HCT116 (cell line): ENCODE measurements at regions not wholly inside any gene's neighbourhood (a gene's known extent, or its start where the extent isn't known, plus 50 kb on each side); places are given as distances from the start of the nearest gene placed in this dataset.

Source experiments
- ATAC-seq: fragments of 200-7000 bp; cut with Tn5 transposase; 2 replicates; pipeline ENCODE4 v1.9.1; 2020; ENCODE audit warnings: mild to moderate bottlenecking, moderate library complexity
- BruUV-seq: library from RNA; stranded (reverse); fragments of 400-500 nt; replicated peaks from 2 replicates; lab custom pipeline; 2021; lab: Mats Ljungman, UMichigan
- CTCF ChIA-PET: fragments of 300-600 bp; sonication (Branson Sonifier 250); formaldehyde crosslinking; loops from one replicate; lab custom pipeline; 2021; ENCODE audit warnings: antibody characterized with exemption; lab: Charles Lee
- POLR2A ChIA-PET: fragments of 300-600, 350-600 bp; sonication (Branson Sonifier 250); formaldehyde crosslinking; loops from one replicate; lab custom pipeline; 2021; ENCODE audit warnings: antibody characterized with exemption; lab: Charles Lee
- RAD21 ChIA-PET, 2 experiments: fragments of 300-600 bp; sonication (Branson Sonifier 250); formaldehyde crosslinking; loops; one replicate each; lab custom pipeline; 2023; ENCODE audit warnings: low total read pairs in 2 of 2; ENCODE audit not compliant: uncharacterized antibody in 2 of 2, unreplicated experiment in 2 of 2, low non-redundant PET in 1 of 2; lab: Charles Lee
- DNase-seq: peaks from one replicate; pipeline ENCODE4 v3.0.0-alpha.2; 2010; ENCODE audit warnings: low read depth, low spot score
- H2AFZ ChIP-seq: fragments of 200-600 bp; shearing (Covaris generic), sonication (generic); 2 replicates; pipeline ENCODE4 v1.6.1; 2017; ENCODE audit warnings: low read depth, mixed run types, mixed read lengths, antibody characterized with exemption, low read length; ENCODE audit not compliant: poor library complexity, severe bottlenecking
- H3K27ac ChIP-seq: 2 replicates; pipeline ENCODE4 v1.5.1; 2012; ENCODE audit warnings: low read depth, low read length
- H3K27me3 ChIP-seq: fragments of 200-600 bp; sonication (generic); 2 replicates; pipeline ENCODE4 v1.6.1; 2016; ENCODE audit warnings: mixed run types, low read length, mixed read lengths; ENCODE audit not compliant: insufficient read depth
- H3K36me3 ChIP-seq, 2 experiments: fragments of 200-500 bp in 1 of 2; fragments of 200-600 bp in 1 of 2; sonication (Bioruptor generic) in 1 of 2; sonication (generic) in 1 of 2; 2 replicates each; pipeline versions ENCODE4 v1.5.1 to v1.6.1; 2014 to 2016; ENCODE audit warnings: low read length in 2 of 2, inconsistent platforms in 1 of 2, mixed read lengths in 1 of 2, mixed run types in 1 of 2; ENCODE audit not compliant: insufficient read depth in 2 of 2, control insufficient read depth in 1 of 2
- H3K4me1 ChIP-seq, 2 experiments: fragments of 200-600 bp in 1 of 2; sonication (generic) in 1 of 2; 2 replicates each; pipeline versions ENCODE4 v1.5.1 to v1.6.1; 2012 to 2017; ENCODE audit warnings: low read length in 2 of 2, inconsistent platforms in 1 of 2, mild to moderate bottlenecking in 1 of 2, mixed read lengths in 1 of 2, mixed run types in 1 of 2, moderate library complexity in 1 of 2; ENCODE audit not compliant: insufficient read depth in 2 of 2, control insufficient read depth in 1 of 2
- H3K4me2 ChIP-seq: fragments of 200-600 bp; sonication (generic); 2 replicates; pipeline ENCODE4 v1.6.1; 2017; ENCODE audit warnings: mixed run types, low read length, mixed read lengths
- H3K4me3 ChIP-seq, 2 experiments: fragments of 200-600 bp in 1 of 2; sonication (generic) in 1 of 2; replicated peaks in 1 of 2; 2 replicates each; pipeline ENCODE4 v1.5.1; 2011 to 2016; ENCODE audit warnings: low read length in 2 of 2, control low read depth in 1 of 2, low read depth in 1 of 2, mild to moderate bottlenecking in 1 of 2, mixed read lengths in 1 of 2, mixed run types in 1 of 2
- H3K79me2 ChIP-seq: fragments of 200-600 bp; sonication (generic); 2 replicates; pipeline ENCODE4 v1.6.1; 2017; ENCODE audit warnings: mild to moderate bottlenecking, mixed run types, low read length, moderate library complexity, mixed read lengths; ENCODE audit not compliant: insufficient read depth
- H3K9ac ChIP-seq: fragments of 200-600 bp; sonication (generic); 2 replicates; pipeline ENCODE4 v1.6.1; 2016; ENCODE audit warnings: low read length, mixed read lengths
- H3K9me2 ChIP-seq: fragments of 200-600 bp; sonication (generic), shearing (Covaris generic); 2 replicates; pipeline ENCODE4 v1.6.1; 2017; ENCODE audit warnings: mixed run types, mild to moderate bottlenecking, moderate library complexity; ENCODE audit not compliant: insufficient read depth
- H3K9me3 ChIP-seq, 2 experiments: fragments of 200-500 bp in 1 of 2; fragments of 200-600 bp in 1 of 2; sonication (Bioruptor generic) in 1 of 2; sonication (generic) in 1 of 2; 2 replicates each; pipeline ENCODE4 v1.6.1; 2014 to 2017; ENCODE audit warnings: low read length in 2 of 2, mixed read lengths in 2 of 2, inconsistent platforms in 1 of 2, low read depth in 1 of 2, mild to moderate bottlenecking in 1 of 2, mixed run types in 1 of 2, moderate library complexity in 1 of 2; ENCODE audit not compliant: control insufficient read depth in 1 of 2, insufficient read depth in 1 of 2
- H4K20me1 ChIP-seq: fragments of 200-600 bp; sonication (generic), shearing (Covaris generic); 2 replicates; pipeline ENCODE4 v1.6.1; 2017; ENCODE audit warnings: mixed run types, mild to moderate bottlenecking, moderate library complexity; ENCODE audit not compliant: insufficient read depth
- EGR1 ChIP-seq: IDR thresholded peaks from 2 replicates; pipeline ENCODE4 v1.6.1; 2012; ENCODE audit warnings: low read depth
- ELF1 ChIP-seq: IDR thresholded peaks from 2 replicates; pipeline ENCODE4 v1.6.1; 2012; ENCODE audit warnings: low read depth, borderline replicate concordance
- EZH2 ChIP-seq: fragments of 200-600 bp; sonication (generic); IDR thresholded peaks from 2 replicates; pipeline ENCODE4 v1.6.1; 2017; ENCODE audit warnings: antibody characterized with exemption, mixed run types
- EZH2phosphoT487 ChIP-seq: fragments of 200-600 bp; IDR thresholded peaks from 2 replicates; pipeline ENCODE4 v1.6.1; 2018; ENCODE audit warnings: antibody characterized with exemption, borderline replicate concordance
- FOSL1 ChIP-seq: IDR thresholded peaks from 2 replicates; pipeline ENCODE4 v1.6.1; 2012; ENCODE audit warnings: low read depth
- JUND ChIP-seq: IDR thresholded peaks from 2 replicates; pipeline ENCODE4 v1.6.1; 2012
- POLR2A ChIP-seq: IDR thresholded peaks from 2 replicates; pipeline ENCODE4 v1.7.0; 2011; ENCODE audit warnings: borderline replicate concordance; ENCODE audit not compliant: insufficient read depth, insufficient read length; ENCODE audit errors: extremely low read depth
- POLR2AphosphoS5 ChIP-seq: IDR thresholded peaks from 2 replicates; pipeline ENCODE4 v1.6.1; 2011; ENCODE audit warnings: mild to moderate bottlenecking, low read depth, low read length, moderate library complexity
- RAD21 ChIP-seq: IDR thresholded peaks from 2 replicates; pipeline ENCODE4 v1.6.1; 2012; ENCODE audit warnings: low read depth, mild to moderate bottlenecking
- SP1 ChIP-seq: IDR thresholded peaks from 2 replicates; pipeline ENCODE4 v1.6.1; 2012; ENCODE audit warnings: low read depth
- SRF ChIP-seq: IDR thresholded peaks from 2 replicates; pipeline ENCODE4 v1.6.1; 2012; ENCODE audit warnings: low read depth
- TCF7L2 ChIP-seq: IDR thresholded peaks from 2 replicates; pipeline ENCODE4 v1.7.0; 2011; ENCODE audit warnings: borderline replicate concordance, inconsistent platforms; ENCODE audit not compliant: insufficient read depth, insufficient read length; ENCODE audit errors: extremely low read depth
- YY1 ChIP-seq: IDR thresholded peaks from 2 replicates; pipeline ENCODE4 v1.6.1; 2011; ENCODE audit warnings: low read length, low read depth, moderate library complexity, mild to moderate bottlenecking; ENCODE audit not compliant: insufficient replicate concordance; ENCODE audit errors: extremely low read depth
- ZNF274 ChIP-seq: fragments of 200-500 bp; sonication (Bioruptor generic); IDR thresholded peaks from 2 replicates; pipeline ENCODE4 v1.6.1; 2014; ENCODE audit warnings: mild to moderate bottlenecking, low read depth, low read length, inconsistent platforms
- intact Hi-C: fragments of 100-400 bp; cut with micrococcal nuclease; formaldehyde crosslinking; loops from 2 replicates; pipeline ENCODE4 v1.10.0; 2022
- TF ChIP-seq, protein P1 (sequence below): IDR thresholded peaks from 2 replicates; pipeline ENCODE4 v1.6.1; 2012
- TF ChIP-seq, protein P2 (sequence below): IDR thresholded peaks from 2 replicates; pipeline ENCODE4 v1.6.1; 2012; ENCODE audit warnings: low read depth
- TF ChIP-seq, protein P3 (sequence below), 3 experiments: fragments of 200-600 bp in 1 of 3; sonication (generic) in 1 of 3; IDR thresholded peaks in 2 of 3; conservative IDR thresholded peaks in 1 of 3; 2 replicates each; pipeline ENCODE4 v1.5.1; 2012 to 2017; ENCODE audit warnings: low read depth in 2 of 3, low read length in 2 of 3, antibody characterized with exemption in 1 of 3, borderline replicate concordance in 1 of 3, control low read depth in 1 of 3, mild to moderate bottlenecking in 1 of 3, mixed read lengths in 1 of 3, mixed run types in 1 of 3, moderate library complexity in 1 of 3; ENCODE audit not compliant: insufficient read depth in 1 of 3

DNA sequence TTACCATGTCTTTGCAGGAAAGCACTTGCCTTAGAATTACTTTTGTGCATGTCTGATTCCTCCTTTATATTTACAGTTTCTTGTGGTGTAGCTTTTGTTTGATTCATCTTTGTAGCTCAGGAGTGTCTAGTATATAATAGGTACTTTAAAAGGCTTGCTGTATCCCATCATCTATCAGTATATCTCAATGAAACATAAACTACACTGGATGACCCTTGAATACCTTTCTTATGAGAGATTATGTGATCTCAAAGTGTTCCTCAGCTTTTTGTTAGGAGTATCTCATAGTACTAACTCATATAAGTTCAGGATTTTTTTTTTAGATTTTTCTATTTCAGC is 234.8 kb downstream of the PYDC2 start:
- no peaks in the 10 kb centered on the region for H3K27me3 ChIP-seq
- ChIA-PET CTCF (no interaction called here), POLR2A (no interaction called here), RAD21 (no interaction called here)
- H3K36me3 ChIP-seq = no peaks in the 10 kb centered on the region
- H3K9me3 ChIP-seq = no peaks in the 10 kb centered on the region
- intact Hi-C loops = no loop called here
- DNase-seq (no peak), ATAC-seq (no peak)
- H3K27ac ChIP-seq = no peak overlapping the region
- peaks cover 0 to 8% of the 10 kb centered on the region in 2 experiments; a peak in 1 of 4 replicates for H3K4me1 ChIP-seq
- H3K4me2 ChIP-seq = no peak overlapping the region
- H3K9me2 ChIP-seq = no peaks in the 10 kb centered on the region
- H3K4me3 ChIP-seq = no peak overlapping the region
- TF ChIP-seq, protein P1, sequence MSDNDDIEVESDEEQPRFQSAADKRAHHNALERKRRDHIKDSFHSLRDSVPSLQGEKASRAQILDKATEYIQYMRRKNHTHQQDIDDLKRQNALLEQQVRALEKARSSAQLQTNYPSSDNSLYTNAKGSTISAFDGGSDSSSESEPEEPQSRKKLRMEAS = no peak
- TF ChIP-seq EGR1 (no peak), YY1 (no peak), JUND (no peak), FOSL1 (no peak), POLR2AphosphoS5 (no peak), ZNF274 (no peak), ELF1 (no peak), POLR2A (no peak), SP1 (no peak), EZH2phosphoT487 (no peak)
- H2AFZ ChIP-seq = no peak overlapping the region
- no peak overlapping the region for H3K9ac ChIP-seq
- BruUV-seq = no TSS peak
- no peaks in the 10 kb centered on the region for H3K79me2 ChIP-seq
- no peaks in the 10 kb centered on the region for H4K20me1 ChIP-seq

DNA sequence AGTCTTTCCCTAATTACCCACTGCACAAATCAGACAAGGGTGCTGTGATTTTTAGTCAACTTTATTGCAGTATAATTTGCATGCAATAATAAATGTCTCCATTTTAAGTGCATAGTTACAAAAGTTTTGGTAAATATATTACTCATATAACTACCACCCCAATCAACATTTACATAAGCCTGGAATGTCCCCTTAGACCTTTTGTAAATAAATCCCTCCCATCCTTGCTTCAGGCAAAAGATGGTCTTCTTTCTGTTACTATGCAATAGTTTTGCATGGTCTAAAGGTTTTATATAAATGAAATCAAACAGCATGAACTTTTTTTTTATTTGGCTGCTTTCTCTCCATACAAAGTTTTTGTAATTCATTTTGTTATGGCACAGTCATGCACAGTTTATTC is 235.4 kb downstream of the PYDC2 start:
- Histone ChIP-seq H3K9me2 (no peaks in the 10 kb centered on the region), H3K27ac (no peak overlapping the region), H3K27me3 (no peaks in the 10 kb centered on the region), H3K9me3 (no peaks in the 10 kb centered on the region), H2AFZ (no peak overlapping the region), H3K36me3 (no peaks in the 10 kb centered on the region), H3K4me3 (no peak overlapping the region), H3K4me2 (no peak overlapping the region), H3K4me1 (peaks cover 0 to 8% of the 10 kb centered on the region in 2 experiments; a peak in 1 of 4 replicates), H3K9ac (no peak overlapping the region), H3K79me2 (no peaks in the 10 kb centered on the region), H4K20me1 (no peaks in the 10 kb centered on the region)
- no TSS peak for BruUV-seq
- DNase-seq (no peak), ATAC-seq (no peak)
- CTCF ChIA-PET = no interaction called here
- intact Hi-C loops = no loop called here
- RAD21 ChIA-PET = no interaction called here
- POLR2A ChIA-PET = no interaction called here
- TF ChIP-seq TCF7L2 (no peak), FOSL1 (no peak), YY1 (no peak), EZH2phosphoT487 (no peak), RAD21 (no peak), SRF (no peak), EGR1 (no peak), EZH2 (no peak), POLR2A (no peak), SP1 (no peak), POLR2AphosphoS5 (no peak)
- TF ChIP-seq, protein P2, sequence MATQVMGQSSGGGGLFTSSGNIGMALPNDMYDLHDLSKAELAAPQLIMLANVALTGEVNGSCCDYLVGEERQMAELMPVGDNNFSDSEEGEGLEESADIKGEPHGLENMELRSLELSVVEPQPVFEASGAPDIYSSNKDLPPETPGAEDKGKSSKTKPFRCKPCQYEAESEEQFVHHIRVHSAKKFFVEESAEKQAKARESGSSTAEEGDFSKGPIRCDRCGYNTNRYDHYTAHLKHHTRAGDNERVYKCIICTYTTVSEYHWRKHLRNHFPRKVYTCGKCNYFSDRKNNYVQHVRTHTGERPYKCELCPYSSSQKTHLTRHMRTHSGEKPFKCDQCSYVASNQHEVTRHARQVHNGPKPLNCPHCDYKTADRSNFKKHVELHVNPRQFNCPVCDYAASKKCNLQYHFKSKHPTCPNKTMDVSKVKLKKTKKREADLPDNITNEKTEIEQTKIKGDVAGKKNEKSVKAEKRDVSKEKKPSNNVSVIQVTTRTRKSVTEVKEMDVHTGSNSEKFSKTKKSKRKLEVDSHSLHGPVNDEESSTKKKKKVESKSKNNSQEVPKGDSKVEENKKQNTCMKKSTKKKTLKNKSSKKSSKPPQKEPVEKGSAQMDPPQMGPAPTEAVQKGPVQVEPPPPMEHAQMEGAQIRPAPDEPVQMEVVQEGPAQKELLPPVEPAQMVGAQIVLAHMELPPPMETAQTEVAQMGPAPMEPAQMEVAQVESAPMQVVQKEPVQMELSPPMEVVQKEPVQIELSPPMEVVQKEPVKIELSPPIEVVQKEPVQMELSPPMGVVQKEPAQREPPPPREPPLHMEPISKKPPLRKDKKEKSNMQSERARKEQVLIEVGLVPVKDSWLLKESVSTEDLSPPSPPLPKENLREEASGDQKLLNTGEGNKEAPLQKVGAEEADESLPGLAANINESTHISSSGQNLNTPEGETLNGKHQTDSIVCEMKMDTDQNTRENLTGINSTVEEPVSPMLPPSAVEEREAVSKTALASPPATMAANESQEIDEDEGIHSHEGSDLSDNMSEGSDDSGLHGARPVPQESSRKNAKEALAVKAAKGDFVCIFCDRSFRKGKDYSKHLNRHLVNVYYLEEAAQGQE = no peak
- TF ChIP-seq, protein P3, sequence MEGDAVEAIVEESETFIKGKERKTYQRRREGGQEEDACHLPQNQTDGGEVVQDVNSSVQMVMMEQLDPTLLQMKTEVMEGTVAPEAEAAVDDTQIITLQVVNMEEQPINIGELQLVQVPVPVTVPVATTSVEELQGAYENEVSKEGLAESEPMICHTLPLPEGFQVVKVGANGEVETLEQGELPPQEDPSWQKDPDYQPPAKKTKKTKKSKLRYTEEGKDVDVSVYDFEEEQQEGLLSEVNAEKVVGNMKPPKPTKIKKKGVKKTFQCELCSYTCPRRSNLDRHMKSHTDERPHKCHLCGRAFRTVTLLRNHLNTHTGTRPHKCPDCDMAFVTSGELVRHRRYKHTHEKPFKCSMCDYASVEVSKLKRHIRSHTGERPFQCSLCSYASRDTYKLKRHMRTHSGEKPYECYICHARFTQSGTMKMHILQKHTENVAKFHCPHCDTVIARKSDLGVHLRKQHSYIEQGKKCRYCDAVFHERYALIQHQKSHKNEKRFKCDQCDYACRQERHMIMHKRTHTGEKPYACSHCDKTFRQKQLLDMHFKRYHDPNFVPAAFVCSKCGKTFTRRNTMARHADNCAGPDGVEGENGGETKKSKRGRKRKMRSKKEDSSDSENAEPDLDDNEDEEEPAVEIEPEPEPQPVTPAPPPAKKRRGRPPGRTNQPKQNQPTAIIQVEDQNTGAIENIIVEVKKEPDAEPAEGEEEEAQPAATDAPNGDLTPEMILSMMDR (IDR thresholded peaks at IDR 0.05 in 2 of 3, conservative IDR thresholded peaks at IDR 0.05 in 1 of 3; ENCODE audit: borderline replicate concordance in 1 of 3, insufficient read depth in 1 of 3, low read depth in 2 of 3, low read length in 2 of 3) = no peak
